GM12878 (cell line): ENCODE measurements at regions not wholly inside any gene's neighbourhood (a gene's known extent, or its start where the extent isn't known, plus 50 kb on each side); places are given as distances from the start of the nearest gene placed in this dataset.

ENCODE experiments used
- CTCF ChIP-seq, 3 experiments: IDR thresholded peaks in 2 of 3; conservative IDR thresholded peaks in 1 of 3; 2 replicates each; pipeline ENCODE4 v1.5.1; 2011; ENCODE audit warnings: low read depth in 3 of 3, low read length in 3 of 3, mild to moderate bottlenecking in 3 of 3, control low read depth in 2 of 3, moderate library complexity in 2 of 3, inconsistent platforms in 1 of 3, mixed read lengths in 1 of 3; ENCODE audit not compliant: control insufficient read depth in 2 of 3, insufficient read depth in 1 of 3; ENCODE audit errors: extremely low read depth in 1 of 3
- ESRRA ChIP-seq: IDR thresholded peaks from 2 replicates; pipeline ENCODE4 v1.6.1; 2012; ENCODE audit warnings: mild to moderate bottlenecking, low read length, improper control_type of control experiment
- EZH2 ChIP-seq: IDR thresholded peaks from 2 replicates; pipeline ENCODE4 v1.6.1; 2012; ENCODE audit warnings: low read depth, mild to moderate bottlenecking, control low read depth, inconsistent platforms, low read length, borderline replicate concordance; ENCODE audit not compliant: control insufficient read depth
- HDAC2 ChIP-seq: fragments of 200-600 bp; sonication (generic); IDR thresholded peaks from 2 replicates; pipeline ENCODE4 v1.6.1; 2017
- IKZF1 ChIP-seq: fragments of 450-650 bp; conservative IDR thresholded peaks from 2 replicates; pipeline ENCODE4 v1.6.1; 2017; ENCODE audit warnings: antibody characterized with exemption, mild to moderate bottlenecking
- JUNB ChIP-seq: IDR thresholded peaks from 2 replicates; pipeline ENCODE4 v1.6.1; 2016; ENCODE audit warnings: antibody characterized with exemption, mild to moderate bottlenecking
- MEF2A ChIP-seq: IDR thresholded peaks from 2 replicates; pipeline ENCODE4 v1.6.1; 2011; ENCODE audit warnings: low read depth, mild to moderate bottlenecking, low read length, moderate library complexity; ENCODE audit not compliant: insufficient read depth
- POLR2A ChIP-seq: IDR thresholded peaks from 2 replicates; pipeline ENCODE4 v1.6.1; 2011; ENCODE audit warnings: low read depth, mild to moderate bottlenecking, low read length
- POLR2AphosphoS5 ChIP-seq: IDR thresholded peaks from 2 replicates; pipeline ENCODE4 v1.6.1; 2011; ENCODE audit warnings: mild to moderate bottlenecking, low read length, inconsistent platforms
- USF2 ChIP-seq: IDR thresholded peaks from 2 replicates; pipeline ENCODE4 v1.6.1; 2011; ENCODE audit warnings: low read depth, low read length, improper control_type of control experiment, borderline replicate concordance

GRCh38 chr2:238988752-238989151 is 140.9 kb downstream of the TWIST2 start:
- no peak for TF ChIP-seq CTCF (IDR thresholded peaks at IDR 0.05 in 2 of 3, conservative IDR thresholded peaks at IDR 0.05 in 1 of 3; ENCODE audit: control insufficient read depth in 2 of 3, extremely low read depth in 1 of 3, insufficient read depth in 1 of 3, low read depth in 3 of 3, low read length in 3 of 3)
- no peak for TF ChIP-seq MEF2A
- TF ChIP-seq ESRRA = no peak
- TF ChIP-seq HDAC2 = no peak
- TF ChIP-seq USF2 = no peak
- no peak for TF ChIP-seq POLR2AphosphoS5
- TF ChIP-seq POLR2A = no peak
- TF ChIP-seq EZH2 = no peak
- no peak for TF ChIP-seq IKZF1
- no peak for TF ChIP-seq JUNB
